Activated CD8-positive, alpha-beta T cell treated with anti-CD3 and anti-CD28 coated beads for 36 hours (primary cell): ENCODE measurements at regions not wholly inside any gene's neighbourhood (a gene's known extent, or its start where the extent isn't known, plus 50 kb on each side); places are given as distances from the start of the nearest gene placed in this dataset.

Source experiments
- ATAC-seq: fragments of 200-7000 bp; cut with Tn5 transposase; one replicate; pipeline ENCODE4 v1.10.0; 2021; ENCODE audit warnings: mild to moderate bottlenecking, moderate library complexity
- CTCF ChIA-PET: fragments of 350-600 bp; sonication (Branson Sonifier 250); formaldehyde crosslinking; loops from one replicate; lab custom pipeline; 2021; ENCODE audit warnings: antibody characterized with exemption; lab: Charles Lee
- POLR2A ChIA-PET: fragments of 350-600 bp; sonication (Branson Sonifier 250); formaldehyde crosslinking; loops from one replicate; lab custom pipeline; 2021; ENCODE audit warnings: antibody characterized with exemption; lab: Charles Lee
- DNase-seq: peaks from one replicate; pipeline ENCODE4 v3.0.0-alpha.2; 2020
- H3K27ac Mint-ChIP-seq: one replicate; pipeline ENCODE4 v1.8.0; 2021; ENCODE audit warnings: mild to moderate bottlenecking, mixed read lengths
- H3K27me3 Mint-ChIP-seq: one replicate; pipeline ENCODE4 v1.8.0; 2021; ENCODE audit warnings: mixed read lengths
- H3K36me3 Mint-ChIP-seq: one replicate; pipeline ENCODE4 v1.8.0; 2021; ENCODE audit warnings: low read depth, mixed read lengths
- H3K4me1 Mint-ChIP-seq: one replicate; pipeline ENCODE4 v1.8.0; 2021; ENCODE audit warnings: low read depth, mixed read lengths
- H3K4me3 Mint-ChIP-seq: one replicate; pipeline ENCODE4 v1.8.0; 2021; ENCODE audit warnings: mild to moderate bottlenecking, moderate library complexity, mixed read lengths
- H3K9me3 Mint-ChIP-seq: one replicate; pipeline ENCODE4 v1.8.0; 2021; ENCODE audit warnings: mixed read lengths
- intact Hi-C: fragments of 100-400 bp; cut with micrococcal nuclease; formaldehyde crosslinking; loops from one replicate; pipeline ENCODE4 v1.10.0; 2022
- TF ChIP-seq, protein P1 (sequence below): fragments of 200-600 bp; IDR thresholded peaks from one replicate; pipeline ENCODE4 v1.8.0; 2022; ENCODE audit warnings: antibody characterized with exemption, mild to moderate bottlenecking

DNA sequence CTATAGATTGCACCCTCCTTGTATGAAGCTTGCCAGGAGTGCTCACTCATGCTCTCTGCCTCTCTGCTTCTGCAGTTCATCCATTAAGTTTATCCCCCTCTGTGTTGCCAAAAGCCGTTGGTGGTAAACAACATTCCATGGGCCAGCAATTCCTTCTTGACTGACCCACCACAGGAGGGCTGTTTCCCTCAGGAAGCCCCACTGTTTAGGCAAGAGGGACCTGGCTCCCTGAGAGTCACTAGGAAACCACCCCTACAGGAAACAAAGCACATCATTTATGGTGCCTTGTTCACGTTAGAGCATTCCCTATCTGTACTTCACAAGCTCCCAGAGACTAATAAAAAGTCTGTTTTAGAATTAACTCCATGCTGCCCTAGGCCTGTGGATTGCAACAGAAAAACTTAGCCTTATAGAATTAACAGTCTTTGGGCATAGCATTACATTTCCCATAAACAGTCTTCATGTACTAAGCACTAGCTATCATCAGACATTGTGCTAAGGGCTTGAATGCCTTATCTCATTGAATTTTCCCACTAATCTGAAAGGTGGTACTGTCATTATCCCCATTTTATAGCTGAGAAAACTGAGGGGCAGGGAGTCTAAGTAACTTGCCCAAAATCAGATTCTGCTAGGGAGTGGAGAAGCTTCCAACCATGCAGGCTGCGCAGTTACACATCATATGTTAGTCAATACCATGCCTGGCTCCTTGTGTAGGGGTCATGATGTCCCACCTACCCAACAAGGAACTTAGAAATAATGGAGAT, 149.9 kb downstream of the SHQ1 start:
- TF ChIP-seq, protein P1, sequence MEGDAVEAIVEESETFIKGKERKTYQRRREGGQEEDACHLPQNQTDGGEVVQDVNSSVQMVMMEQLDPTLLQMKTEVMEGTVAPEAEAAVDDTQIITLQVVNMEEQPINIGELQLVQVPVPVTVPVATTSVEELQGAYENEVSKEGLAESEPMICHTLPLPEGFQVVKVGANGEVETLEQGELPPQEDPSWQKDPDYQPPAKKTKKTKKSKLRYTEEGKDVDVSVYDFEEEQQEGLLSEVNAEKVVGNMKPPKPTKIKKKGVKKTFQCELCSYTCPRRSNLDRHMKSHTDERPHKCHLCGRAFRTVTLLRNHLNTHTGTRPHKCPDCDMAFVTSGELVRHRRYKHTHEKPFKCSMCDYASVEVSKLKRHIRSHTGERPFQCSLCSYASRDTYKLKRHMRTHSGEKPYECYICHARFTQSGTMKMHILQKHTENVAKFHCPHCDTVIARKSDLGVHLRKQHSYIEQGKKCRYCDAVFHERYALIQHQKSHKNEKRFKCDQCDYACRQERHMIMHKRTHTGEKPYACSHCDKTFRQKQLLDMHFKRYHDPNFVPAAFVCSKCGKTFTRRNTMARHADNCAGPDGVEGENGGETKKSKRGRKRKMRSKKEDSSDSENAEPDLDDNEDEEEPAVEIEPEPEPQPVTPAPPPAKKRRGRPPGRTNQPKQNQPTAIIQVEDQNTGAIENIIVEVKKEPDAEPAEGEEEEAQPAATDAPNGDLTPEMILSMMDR, result no peak
- POLR2A ChIA-PET, result no interaction called here
- H3K27me3 Mint-ChIP-seq, result no peaks in the 10 kb centered on the region
- no peaks in the 10 kb centered on the region for H3K9me3 Mint-ChIP-seq
- no peaks in the 10 kb centered on the region for H3K36me3 Mint-ChIP-seq
- no peak overlapping the region for H3K27ac Mint-ChIP-seq
- H3K4me1 Mint-ChIP-seq, result no peaks in the 10 kb centered on the region
- intact Hi-C loops, result no loop called here
- no peak for ATAC-seq
- no peak for DNase-seq
- CTCF ChIA-PET, result interaction anchor here (0.6 kb wide), 1 partner anchor 84 kb away, joined by 3 read pairs; no protein-coding TSS in a partner anchor
- H3K4me3 Mint-ChIP-seq, result no peak overlapping the region

DNA sequence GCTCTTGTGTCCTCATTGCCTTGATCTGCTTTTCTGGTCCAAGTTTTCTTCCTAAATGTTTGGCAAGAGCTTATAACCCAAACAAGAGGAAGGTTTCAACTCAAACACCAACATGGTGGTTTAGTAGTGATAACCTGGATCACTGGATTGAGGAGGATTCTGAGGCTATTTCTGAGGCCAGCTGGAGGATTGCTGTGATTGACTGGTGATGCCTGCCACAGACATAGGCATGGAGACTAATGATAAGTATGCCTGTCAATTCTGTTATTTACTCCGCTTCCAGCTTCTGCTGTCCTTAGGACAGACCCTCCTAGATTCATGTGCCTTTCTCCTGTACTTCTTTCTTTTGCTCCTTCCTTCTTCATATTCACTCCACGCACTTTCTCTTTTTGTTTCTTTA, 150.5 kb downstream of the SHQ1 start:
- DNase-seq (no peak), ATAC-seq (no peak)
- TF ChIP-seq, protein P1, result no peak
- POLR2A ChIA-PET, result no interaction called here
- H3K27ac Mint-ChIP-seq, result no peak overlapping the region
- H3K4me3 Mint-ChIP-seq, result no peak overlapping the region
- no peaks in the 10 kb centered on the region for H3K27me3 Mint-ChIP-seq
- H3K4me1 Mint-ChIP-seq, result no peaks in the 10 kb centered on the region
- no peaks in the 10 kb centered on the region for H3K9me3 Mint-ChIP-seq
- no peaks in the 10 kb centered on the region for H3K36me3 Mint-ChIP-seq
- CTCF ChIA-PET, result no interaction called here
- intact Hi-C loops, result no loop called here

DNA sequence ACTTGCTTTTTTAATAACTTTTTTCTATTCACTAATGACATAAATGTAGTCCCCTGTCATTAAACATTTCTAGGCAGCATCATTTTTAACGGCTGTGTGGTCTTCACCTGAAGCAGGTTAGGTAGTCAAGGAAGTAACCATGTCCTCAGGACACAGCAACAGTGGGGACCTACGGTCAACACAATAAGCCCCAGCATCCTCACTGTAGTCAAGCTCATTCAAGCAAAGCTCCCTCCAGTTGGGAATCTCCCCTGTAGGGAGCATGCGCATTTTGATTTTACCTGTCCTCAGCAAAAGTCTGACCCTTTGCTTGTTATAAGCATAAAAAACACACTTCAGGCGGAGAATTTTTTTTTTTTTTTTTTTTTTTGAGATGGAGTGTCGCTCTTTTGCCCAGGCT, 151.4 kb downstream of the SHQ1 start:
- Mint-ChIP-seq H3K36me3 (no peaks in the 10 kb centered on the region), H3K9me3 (no peaks in the 10 kb centered on the region), H3K27ac (no peak overlapping the region), H3K4me3 (no peak overlapping the region), H3K27me3 (no peaks in the 10 kb centered on the region), H3K4me1 (no peaks in the 10 kb centered on the region)
- DNase-seq (no peak), ATAC-seq (no peak)
- ChIA-PET POLR2A (no interaction called here), CTCF (no interaction called here)
- intact Hi-C loops, result no loop called here
- TF ChIP-seq, protein P1, result no peak

DNA sequence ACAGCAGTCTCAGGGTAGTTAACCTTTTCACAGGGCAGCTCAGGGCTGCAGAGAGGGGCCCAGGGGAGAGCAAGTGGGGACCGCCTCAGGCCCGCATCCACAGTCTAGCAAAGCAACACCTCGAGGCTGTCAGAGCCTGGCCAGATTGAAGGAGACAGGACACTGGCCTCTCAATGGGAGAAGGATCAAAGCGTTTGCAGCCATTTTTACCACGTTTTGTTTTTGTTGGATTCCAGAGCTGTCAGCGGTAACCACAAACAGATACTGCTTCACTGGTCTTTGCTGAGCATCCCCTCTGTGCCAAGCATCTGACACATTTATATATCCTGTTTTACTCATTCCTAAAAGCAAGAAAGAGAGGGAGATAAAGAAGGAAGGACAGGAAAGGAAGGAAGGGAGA, 153.8 kb downstream of the SHQ1 start:
- H3K27ac Mint-ChIP-seq, result no peak overlapping the region
- no peaks in the 10 kb centered on the region for H3K9me3 Mint-ChIP-seq
- intact Hi-C loops, result no loop called here
- no peaks in the 10 kb centered on the region for H3K27me3 Mint-ChIP-seq
- no peaks in the 10 kb centered on the region for H3K4me1 Mint-ChIP-seq
- no peak overlapping the region for H3K4me3 Mint-ChIP-seq
- ChIA-PET CTCF (no interaction called here), POLR2A (no interaction called here)
- no peaks in the 10 kb centered on the region for H3K36me3 Mint-ChIP-seq
- ATAC-seq (no peak), DNase-seq (no peak)
- TF ChIP-seq, protein P1, result no peak

DNA sequence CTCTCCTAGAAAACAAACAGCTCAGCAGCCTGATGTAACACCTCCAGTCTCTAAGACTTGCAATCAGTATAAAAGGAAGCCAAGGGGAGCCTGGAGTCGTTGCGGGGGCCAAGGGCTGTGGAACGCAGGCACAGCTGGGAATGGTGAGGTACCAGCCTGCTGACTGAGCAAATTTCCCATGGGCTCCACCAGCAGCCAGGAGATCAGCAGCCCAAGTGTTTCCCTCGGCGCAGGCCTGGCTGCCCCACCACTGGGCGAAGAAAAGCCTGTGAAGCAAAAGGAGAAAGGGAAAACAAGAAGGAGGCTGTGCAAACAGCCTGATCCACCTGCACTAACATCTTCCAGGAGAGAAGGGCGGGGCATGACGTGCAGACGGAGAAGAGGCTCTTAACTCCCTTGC, 155.3 kb downstream of the SHQ1 start:
- ChIA-PET CTCF (no interaction called here), POLR2A (interaction anchor here (0.6 kb wide), 1 partner anchor 435 kb away, joined by 4 read pairs; no protein-coding TSS in a partner anchor)
- TF ChIP-seq, protein P1, result no peak
- Mint-ChIP-seq H3K4me3 (no peak overlapping the region), H3K36me3 (no peaks in the 10 kb centered on the region), H3K9me3 (no peaks in the 10 kb centered on the region), H3K4me1 (no peaks in the 10 kb centered on the region), H3K27ac (no peak overlapping the region), H3K27me3 (no peaks in the 10 kb centered on the region)
- intact Hi-C loops, result no loop called here
- no peak for ATAC-seq
- no peak for DNase-seq
